CD4-positive, alpha-beta T cell treated with Interleukin-2 at 100 ng/mL for 4 hours (primary cell): ENCODE measurements at regions not wholly inside any gene's neighbourhood (a gene's known extent, or its start where the extent isn't known, plus 50 kb on each side); places are given as distances from the start of the nearest gene placed in this dataset.

Experiments
- DNase-seq: peaks from one replicate; pipeline ENCODE4 v3.0.0-alpha.2; 2020; ENCODE audit warnings: low spot score

- no peak for DNase-seq
Measured at GRCh38 chr1:88378560-88378959, 305.5 kb upstream of the PKN2 start.

GRCh38 chr1:88394958-88395357 is 289.1 kb upstream of the PKN2 start:
- no peak for DNase-seq

GRCh38 chr1:88398338-88398737 is 285.7 kb upstream of the PKN2 start:
- no peak for DNase-seq

- DNase-seq, result no peak
Measured at GRCh38 chr1:88399690-88400089, 284.4 kb upstream of the PKN2 start.

- DNase-seq, result no peak
Measured at GRCh38 chr1:88401313-88401712, 282.8 kb upstream of the PKN2 start.

GRCh38 chr1:88404582-88404981 is 279.5 kb upstream of the PKN2 start:
- no peak for DNase-seq

GRCh38 chr1:88407248-88407647 is 276.8 kb upstream of the PKN2 start:
- no peak for DNase-seq

GRCh38 chr1:88421997-88422396 is 262.1 kb upstream of the PKN2 start:
- DNase-seq, result no peak

GRCh38 chr1:88433556-88433955 is 250.5 kb upstream of the PKN2 start:
- no peak for DNase-seq

- DNase-seq, result no peak
Measured at GRCh38 chr1:88434836-88435235, 249.2 kb upstream of the PKN2 start.

- DNase-seq, result no peak
Measured at GRCh38 chr1:88441022-88441421, 243.1 kb upstream of the PKN2 start.

- no peak for DNase-seq
Measured at GRCh38 chr1:88451856-88452255, 232.2 kb upstream of the PKN2 start.

- DNase-seq, result no peak
Measured at GRCh38 chr1:88453295-88453694, 230.8 kb upstream of the PKN2 start.

- DNase-seq, result no peak
Measured at GRCh38 chr1:88454781-88455180, 229.3 kb upstream of the PKN2 start.

- DNase-seq, result no peak
Measured at GRCh38 chr1:88455621-88456256, 228.3 kb upstream of the PKN2 start.

- DNase-seq, result no peak
Measured at GRCh38 chr1:88457197-88457596, 226.9 kb upstream of the PKN2 start.

GRCh38 chr1:88461007-88461406 is 223.1 kb upstream of the PKN2 start:
- DNase-seq, result no peak

GRCh38 chr1:88462096-88462487 is 222.0 kb upstream of the PKN2 start:
- DNase-seq, result no peak

- DNase-seq, result no peak
Measured at GRCh38 chr1:88462488-88463261, 221.4 kb upstream of the PKN2 start.

- DNase-seq, result no peak
Measured at GRCh38 chr1:88463401-88463985, 220.6 kb upstream of the PKN2 start.

- no peak for DNase-seq
Measured at GRCh38 chr1:88466011-88466410, 218.1 kb upstream of the PKN2 start.

GRCh38 chr1:88466899-88467580 is 217.0 kb upstream of the PKN2 start:
- DNase-seq, result no peak

- no peak for DNase-seq
Measured at GRCh38 chr1:88472298-88472697, 211.8 kb upstream of the PKN2 start.
